22Rv1 (cell line): ENCODE measurements at regions not wholly inside any gene's neighbourhood (a gene's known extent, or its start where the extent isn't known, plus 50 kb on each side); places are given as distances from the start of the nearest gene placed in this dataset.

Experiments used
- ZFX ChIP-seq: fragments of 450-650 bp; IDR thresholded peaks from 2 replicates; pipeline ENCODE4 v1.6.1; 2017; ENCODE audit warnings: antibody characterized with exemption, borderline replicate concordance
- TF ChIP-seq, protein P1 (sequence below): fragments of 450-650 bp; IDR thresholded peaks from 2 replicates; pipeline ENCODE4 v1.5.1; 2017; ENCODE audit warnings: mild to moderate bottlenecking

DNA sequence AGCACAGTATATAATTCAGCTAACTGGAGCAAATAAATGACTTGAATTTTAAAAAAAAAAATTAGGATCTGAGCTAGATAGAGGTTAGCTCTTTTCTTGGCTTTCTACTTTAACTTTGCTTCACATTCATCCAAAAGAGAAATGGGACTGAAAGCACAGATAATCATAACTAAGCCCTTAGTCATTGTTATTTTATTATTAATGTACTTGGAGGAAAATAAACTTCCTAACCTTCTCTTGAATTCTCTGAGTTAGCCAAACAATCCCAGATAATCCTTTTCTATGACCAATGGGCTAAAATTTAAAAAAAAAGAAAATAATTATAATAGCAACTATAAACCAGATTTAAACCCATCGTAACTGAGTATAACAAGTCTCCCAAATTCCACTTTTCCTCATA lies 57.6 kb upstream of the RASA1 start:
- TF ChIP-seq, protein P1, sequence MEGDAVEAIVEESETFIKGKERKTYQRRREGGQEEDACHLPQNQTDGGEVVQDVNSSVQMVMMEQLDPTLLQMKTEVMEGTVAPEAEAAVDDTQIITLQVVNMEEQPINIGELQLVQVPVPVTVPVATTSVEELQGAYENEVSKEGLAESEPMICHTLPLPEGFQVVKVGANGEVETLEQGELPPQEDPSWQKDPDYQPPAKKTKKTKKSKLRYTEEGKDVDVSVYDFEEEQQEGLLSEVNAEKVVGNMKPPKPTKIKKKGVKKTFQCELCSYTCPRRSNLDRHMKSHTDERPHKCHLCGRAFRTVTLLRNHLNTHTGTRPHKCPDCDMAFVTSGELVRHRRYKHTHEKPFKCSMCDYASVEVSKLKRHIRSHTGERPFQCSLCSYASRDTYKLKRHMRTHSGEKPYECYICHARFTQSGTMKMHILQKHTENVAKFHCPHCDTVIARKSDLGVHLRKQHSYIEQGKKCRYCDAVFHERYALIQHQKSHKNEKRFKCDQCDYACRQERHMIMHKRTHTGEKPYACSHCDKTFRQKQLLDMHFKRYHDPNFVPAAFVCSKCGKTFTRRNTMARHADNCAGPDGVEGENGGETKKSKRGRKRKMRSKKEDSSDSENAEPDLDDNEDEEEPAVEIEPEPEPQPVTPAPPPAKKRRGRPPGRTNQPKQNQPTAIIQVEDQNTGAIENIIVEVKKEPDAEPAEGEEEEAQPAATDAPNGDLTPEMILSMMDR: no peak
- no peak for TF ChIP-seq ZFX
